Inflammatory macrophage treated with lipopolysaccharide for 1 hour (primary cell): ENCODE measurements at regions not wholly inside any gene's neighbourhood (a gene's known extent, or its start where the extent isn't known, plus 50 kb on each side); places are given as distances from the start of the nearest gene placed in this dataset.

Source experiments
- DNase-seq, 2 donors: peaks; one replicate each; pipeline ENCODE4 v3.0.0-alpha.2; 2020 to 2022

DNA sequence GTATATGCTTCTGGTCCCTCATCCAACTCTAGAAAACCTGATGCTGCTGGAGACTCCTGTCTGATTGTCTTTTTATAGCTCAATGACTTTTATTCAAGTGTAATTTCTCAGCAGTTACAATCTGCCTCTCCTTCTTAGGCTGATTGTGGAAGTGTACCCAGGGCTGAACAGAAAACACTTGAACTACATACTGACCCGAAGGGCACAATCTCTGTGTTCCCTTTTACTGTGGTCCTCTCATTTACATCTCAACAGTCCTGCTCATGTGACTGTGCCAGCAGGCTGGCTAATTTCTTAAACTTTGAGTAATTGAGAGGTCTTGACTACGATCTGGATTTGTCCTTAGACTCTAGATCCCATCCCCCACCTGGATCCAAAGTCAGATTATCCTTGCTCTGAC lies 863.4 kb downstream of the PDHA2 start:
- DNase-seq, result no peak

- DNase-seq, result no peak
Measured at GRCh38 chr4:96708766-96709165, 868.9 kb downstream of the PDHA2 start.

DNA sequence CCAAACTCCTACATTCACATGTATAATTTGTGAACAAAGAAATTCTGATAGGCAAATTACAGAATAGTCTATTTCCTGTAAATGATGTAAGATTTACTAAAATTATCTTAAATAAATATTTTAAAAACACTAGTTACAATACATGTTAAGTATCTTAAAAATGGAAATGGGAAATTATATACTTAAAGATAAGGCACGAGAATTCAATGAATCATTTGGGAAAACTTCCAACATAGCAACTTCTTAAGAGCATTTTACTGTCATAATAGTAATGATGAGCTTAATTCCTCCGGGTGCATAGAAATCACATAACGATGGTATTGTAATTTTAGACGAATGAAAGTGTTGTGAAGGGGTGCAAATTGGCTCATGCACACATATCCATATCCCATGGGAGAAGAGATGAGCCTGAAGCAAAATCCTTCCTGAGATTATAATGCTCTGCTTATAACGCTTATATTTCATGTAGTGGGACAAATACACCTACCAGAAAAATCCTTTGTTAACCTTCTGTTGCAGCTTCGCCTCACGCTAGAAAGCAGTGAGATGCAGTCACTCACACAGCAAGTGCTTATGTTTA lies 873.5 kb downstream of the PDHA2 start:
- DNase-seq, result no peak

DNA sequence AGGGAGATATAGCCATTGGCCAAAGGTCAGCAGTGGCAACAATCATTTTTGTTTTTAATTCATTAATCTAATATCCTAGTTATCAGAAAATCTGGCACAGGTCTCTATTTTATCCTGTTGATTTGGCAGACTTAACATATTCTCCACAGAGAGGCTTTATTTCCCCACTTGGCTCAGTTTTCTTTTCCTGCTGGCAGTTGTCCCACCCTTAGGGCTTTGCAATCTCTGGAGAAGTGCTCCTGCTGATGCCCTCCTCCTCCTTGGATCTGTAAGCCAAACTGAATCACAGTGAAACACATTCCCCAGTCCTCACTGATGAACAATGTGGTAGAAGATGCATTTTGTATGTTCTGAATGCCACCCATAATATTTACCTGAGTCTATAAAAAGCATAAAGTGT lies 889.7 kb downstream of the PDHA2 start:
- no peak for DNase-seq

DNA sequence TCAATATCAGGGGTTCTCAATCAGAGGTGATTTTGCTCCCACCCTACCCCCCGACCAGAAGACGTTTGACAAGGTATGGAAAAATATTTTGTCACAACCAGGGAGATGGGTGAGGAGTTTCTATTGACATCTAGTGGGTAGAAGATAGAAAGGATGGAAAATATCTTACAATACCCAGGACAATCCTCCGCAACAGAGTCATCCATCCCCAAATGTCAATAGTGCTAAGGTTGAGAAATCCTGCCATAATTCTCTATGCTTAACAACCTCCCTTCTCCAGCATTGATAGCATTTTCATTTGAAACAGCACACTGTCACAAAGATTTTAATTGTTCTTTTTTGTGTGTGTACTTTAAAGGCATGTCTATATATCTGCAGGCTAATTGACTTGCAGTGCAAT lies 890.5 kb downstream of the PDHA2 start:
- DNase-seq, result no peak

DNA sequence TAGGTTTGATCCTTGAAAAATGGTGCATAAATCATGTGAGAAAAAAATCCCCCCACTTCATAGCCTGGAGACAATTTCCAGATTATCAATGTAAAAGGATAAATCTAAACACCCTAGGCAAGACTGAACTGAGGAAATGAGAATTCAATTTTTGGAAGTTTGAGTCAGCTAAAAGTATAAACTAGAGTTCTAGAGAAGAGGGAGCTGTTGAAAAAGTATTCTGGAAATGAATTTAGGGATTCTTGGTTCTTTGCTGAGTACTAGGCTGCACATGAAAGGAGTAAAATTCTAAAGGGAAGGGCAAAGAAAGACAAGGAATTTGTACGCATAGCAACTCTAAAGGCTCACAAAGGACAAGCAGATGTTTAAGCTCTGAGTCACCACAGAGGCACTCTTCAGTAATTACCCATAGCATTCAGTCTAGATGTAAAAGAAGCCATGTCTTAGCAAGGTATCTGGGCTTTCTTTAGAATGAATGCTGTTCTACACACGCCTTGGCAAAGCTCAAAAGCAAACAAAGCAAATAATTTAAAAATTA lies 896.5 kb downstream of the PDHA2 start:
- DNase-seq, result no peak

GRCh38 chr4:96739101-96739500 lies 899.2 kb downstream of the PDHA2 start:
- DNase-seq, result no peak

DNA sequence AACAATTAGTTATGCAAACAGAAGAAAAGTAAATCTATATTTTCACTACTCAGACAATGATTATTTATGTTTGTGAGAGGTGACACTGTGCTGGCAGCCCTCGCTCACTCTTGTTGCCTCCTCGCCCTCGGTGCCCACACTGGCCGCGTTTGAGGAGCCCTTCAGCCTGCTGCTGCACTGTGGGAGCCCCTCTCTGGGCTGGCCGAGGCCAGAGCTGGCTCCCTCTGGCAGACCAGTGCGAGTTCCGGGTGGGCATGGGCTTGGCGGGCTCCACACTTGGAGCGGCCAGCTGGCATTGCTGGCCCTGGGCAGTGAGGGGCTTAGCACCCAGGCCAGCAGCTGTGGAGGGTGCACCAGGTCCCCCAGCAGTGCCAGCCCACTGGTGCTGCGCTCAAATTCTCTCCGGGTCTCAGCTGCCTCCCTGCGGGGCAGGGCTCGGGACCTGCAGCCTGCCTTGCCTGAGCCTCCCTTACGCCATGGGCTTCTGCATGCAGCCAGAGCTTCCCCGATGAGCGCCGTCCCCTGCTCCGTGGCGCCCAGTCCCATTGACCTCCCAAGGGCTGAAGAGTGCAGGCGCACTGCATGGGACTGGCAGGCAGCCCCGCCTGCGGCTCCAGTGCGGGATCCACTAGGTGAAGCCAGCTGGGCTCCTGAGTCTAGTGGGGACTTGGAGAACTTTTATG lies 902.6 kb downstream of the PDHA2 start:
- no peak for DNase-seq

- no peak for DNase-seq
Measured at GRCh38 chr4:96744676-96745075, 904.8 kb downstream of the PDHA2 start.

GRCh38 chr4:96753216-96753615 lies 913.3 kb downstream of the PDHA2 start:
- DNase-seq, result no peak

GRCh38 chr4:96755569-96756484 lies 915.9 kb downstream of the PDHA2 start:
- no peak for DNase-seq

DNA sequence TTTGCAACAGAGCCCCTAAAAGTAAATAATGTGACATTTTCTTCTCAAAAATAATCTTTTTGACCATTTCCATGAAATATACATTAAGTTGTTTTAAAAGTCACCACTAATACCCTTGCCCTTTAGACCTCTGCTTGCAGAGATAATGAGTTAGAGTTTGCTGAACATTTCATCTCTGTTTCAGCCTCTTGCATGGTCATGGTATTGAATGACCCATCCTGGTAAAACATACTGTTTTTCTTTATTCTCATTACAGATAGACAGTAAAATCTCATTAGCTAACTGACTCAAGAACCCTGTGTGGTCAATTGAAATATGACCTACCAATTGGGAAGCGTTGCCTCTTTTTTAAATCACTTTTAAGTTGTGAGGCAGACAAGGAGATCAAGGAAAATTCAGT lies 916.7 kb downstream of the PDHA2 start:
- DNase-seq, result no peak

DNA sequence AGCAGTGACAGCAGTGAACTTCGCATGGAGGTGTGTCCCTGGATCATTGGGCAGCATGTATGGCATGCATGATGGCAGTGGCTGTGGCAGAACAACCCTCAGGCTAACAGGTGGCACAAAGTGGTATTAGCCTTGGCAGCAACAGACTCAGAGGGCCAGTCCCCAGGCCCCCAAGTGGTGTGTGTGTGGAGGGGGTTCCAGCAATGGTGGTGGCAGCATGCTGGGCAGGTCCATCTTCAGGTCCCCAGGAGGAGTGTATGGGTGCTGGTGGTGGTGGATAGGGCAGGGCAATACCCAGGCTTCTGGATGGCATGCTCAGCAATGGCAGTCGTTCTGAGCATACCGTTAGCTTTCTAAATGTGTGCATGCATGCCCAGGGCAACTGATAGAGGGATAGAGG lies 923.7 kb downstream of the PDHA2 start:
- DNase-seq, result no peak

DNA sequence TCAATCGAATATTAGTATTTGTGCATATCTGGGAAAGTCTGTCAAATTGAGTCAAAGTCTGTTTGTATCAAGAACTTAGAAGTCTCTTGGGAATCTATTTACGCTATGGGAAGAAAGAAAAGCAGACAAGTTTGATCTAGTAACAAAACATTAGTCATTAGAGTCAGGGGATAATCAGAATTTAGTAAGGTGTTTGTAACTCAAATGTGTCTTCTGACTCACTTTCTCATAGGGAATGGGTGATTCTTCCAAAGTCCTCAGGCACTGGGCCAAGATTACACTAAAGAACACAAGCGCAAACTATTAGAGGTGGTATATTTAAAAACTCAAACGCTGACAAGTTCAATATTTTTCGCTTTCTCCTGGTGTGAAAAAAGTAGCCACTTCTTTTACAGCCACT lies 926.5 kb downstream of the PDHA2 start:
- DNase-seq, result no peak

DNA sequence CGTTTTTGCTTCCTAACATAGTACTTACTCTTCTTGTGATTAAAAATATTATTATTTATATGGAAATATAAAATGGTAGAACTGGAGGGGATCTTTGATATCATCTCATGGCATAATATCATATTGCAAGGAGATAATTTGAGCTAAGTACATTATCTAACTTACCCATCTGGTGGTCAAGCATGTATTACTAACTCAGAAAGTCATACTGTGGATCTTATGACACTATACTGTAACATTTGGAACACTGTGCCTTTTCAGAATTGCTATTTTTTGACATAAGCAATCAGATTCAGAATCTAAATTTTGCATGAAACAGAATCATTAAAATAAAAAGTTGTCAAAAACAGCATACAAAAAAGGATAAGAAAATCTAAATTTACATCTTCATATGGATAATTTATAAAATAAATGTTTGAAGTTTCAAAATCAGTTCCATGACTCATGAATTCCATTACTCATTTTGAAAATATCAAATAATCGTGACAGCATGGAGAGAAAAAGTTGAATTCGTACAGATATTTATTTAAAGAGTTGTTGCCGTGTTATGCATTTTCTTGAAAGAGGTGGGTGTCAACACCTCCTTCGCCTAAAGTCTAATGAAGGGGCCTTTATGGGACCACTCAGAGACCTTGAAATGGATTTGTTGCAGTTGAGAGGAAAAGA lies 928.1 kb downstream of the PDHA2 start:
- DNase-seq, result no peak

DNA sequence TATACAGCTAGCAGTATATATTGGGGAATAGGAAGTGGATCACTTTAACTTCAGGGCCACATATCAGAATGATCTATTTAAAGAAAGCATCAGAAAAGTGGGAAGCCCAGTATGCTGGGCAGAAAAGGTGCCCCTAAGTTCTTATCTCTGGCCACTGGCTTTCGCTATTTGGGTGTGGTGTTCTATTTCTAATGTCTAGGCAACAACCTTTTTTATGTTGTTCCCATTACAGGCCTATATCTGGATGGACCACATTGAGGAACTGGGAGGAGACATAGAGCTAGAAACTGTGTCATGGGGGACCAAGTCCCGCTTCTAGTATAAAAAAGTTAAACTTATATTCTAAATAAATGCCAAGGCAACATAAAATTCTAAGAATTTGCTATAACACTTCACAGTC lies 935.6 kb downstream of the PDHA2 start:
- no peak for DNase-seq

DNA sequence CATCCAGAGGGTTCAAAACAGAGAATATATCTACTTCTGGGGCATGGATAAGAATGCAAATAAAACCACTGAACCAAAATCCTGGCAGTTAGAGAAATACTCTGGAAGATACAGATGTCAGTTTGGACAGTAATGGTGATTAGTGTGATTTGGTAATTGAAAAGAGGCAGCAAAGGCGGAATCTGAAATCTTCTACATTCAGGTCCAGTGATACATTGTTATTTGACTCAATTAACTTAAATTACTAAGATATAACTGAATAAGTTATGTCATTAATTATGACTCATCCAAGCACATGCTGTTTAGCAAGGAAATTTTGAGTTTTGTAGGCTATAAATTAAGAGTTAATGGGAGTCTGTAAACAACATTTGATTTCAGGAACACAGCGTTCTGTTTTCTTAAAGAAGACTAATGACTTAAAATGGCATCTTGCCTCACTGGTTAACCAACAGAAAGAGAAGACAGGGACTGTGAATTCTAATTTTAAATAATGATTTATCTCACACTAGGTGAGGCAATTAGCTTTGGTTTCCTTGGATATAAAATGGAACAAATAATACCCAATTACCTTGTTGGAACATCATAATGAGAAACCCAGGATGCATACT lies 937.1 kb downstream of the PDHA2 start:
- DNase-seq, result no peak

- DNase-seq, result no peak
Measured at GRCh38 chr4:96784336-96784735, 944.4 kb downstream of the PDHA2 start.

DNA sequence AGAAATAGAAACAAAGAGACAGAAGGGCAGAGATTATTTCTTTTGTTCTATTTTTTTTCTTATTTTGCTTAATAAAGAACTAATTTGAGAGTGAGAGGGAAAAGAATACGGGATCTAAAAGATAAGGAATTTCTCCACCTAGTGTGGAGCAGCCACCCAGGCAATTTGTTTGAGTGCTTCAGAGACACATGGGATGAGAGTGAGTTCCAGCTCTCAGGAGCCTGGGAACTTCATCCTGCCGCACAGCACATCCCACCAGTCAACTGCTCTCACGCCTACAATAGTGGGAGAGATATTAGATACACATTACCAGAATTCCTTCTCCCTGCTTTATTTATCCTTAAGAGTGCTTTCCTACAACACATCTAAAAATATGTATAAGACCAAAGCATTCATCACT lies 946.4 kb downstream of the PDHA2 start:
- DNase-seq, result no peak

DNA sequence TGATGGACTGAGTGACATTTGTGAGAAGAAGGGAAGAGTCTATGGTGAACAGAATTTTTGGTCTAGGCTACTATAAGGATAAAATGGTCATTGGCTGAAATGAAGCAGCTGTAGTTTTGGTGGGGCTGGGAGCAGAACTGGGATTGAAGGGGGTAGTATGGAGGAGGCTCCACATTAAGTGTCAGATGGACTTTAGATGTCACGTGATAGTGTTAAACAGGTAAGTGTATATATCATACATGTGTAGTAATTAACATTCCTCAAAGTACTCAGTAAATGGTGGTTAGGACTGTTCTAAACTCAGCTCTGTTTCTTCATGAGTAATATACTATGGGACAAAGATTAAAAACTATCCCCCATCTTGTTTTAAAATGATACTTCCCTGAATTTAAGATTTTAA lies 947.9 kb downstream of the PDHA2 start:
- no peak for DNase-seq

GRCh38 chr4:96809563-96809962 lies 969.7 kb downstream of the PDHA2 start:
- no peak for DNase-seq

DNA sequence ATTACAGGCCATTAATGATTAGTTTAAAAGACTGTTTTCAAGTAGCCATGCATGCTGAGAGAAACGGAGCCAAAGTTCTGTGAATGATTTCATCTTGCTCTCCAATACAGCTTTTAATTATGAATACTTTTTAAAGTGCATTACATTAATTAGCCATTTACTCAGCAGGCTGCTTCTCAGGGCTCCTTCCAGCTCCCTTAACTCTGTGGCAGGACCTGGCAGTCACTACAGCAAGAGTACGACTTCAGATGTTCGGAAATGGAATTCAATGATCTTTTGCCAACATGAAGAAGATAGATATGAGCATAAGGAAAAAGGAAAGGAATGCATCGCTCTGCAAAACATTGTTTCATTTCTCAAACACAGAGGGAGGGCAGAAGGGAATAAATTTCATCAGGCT lies 987.2 kb downstream of the PDHA2 start:
- no peak for DNase-seq

DNA sequence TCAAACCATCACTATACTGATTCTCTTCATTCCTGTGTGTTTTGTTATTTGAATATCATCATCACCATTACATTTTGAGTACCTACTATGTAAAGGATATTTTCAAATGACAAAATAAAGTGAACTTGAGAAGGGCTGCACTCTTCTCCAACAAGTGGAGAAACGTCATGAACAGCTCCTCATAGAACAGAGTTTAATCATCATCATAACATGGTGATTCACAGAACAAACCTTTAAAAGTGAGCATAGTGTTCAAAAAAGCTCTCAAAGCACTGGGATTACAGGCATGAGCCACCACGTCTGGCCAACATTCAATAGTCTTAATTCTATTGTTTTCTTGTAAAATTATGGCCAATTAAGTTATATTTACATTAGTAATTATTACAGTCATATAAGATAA lies 993.9 kb downstream of the PDHA2 start:
- DNase-seq, result no peak
